ENCODE measurements at regions not wholly inside any gene's neighbourhood (a gene's known extent, or its start where the extent isn't known, plus 50 kb on each side); places are given as distances from the start of the nearest gene placed in this dataset.

- H2BK15ac ChIP-seq (ENCODE audit: low read depth, low read length) = no peak overlapping the region
- H3K27ac ChIP-seq (ENCODE audit: insufficient read length, low read depth, low read length) = no peak overlapping the region
- no peak overlapping the region for H3K18ac ChIP-seq (ENCODE audit: insufficient read length, low read depth, low read length)
- no peak overlapping the region for H4K8ac ChIP-seq (replicated peaks; ENCODE audit: insufficient read length, low read depth, low read length)
- Mint-ChIP-seq H3K4me3 (0 out of 5 replicates have a peak overlapping the region, but pooled peaks of 1 of the 2 experiments have one; percentile 24), H3K27ac (peak overlapping the region; percentile 73 to 94 (median 92); a peak in 6 of 7 replicates), H3K9me3 (peaks cover 28 to 30% of the 10 kb centered on the region in 2 experiments), H3K36me3 (ENCODE audit: insufficient read depth in 1 of 3, low read depth in 3 of 3) (peaks cover 16 to 47% (median 39%) of the 10 kb centered on the region in 3 experiments), H3K27me3 (ENCODE audit: low read depth) (no peaks in the 10 kb centered on the region; the same call in 1 of the 2 replicates), H3K4me1 (peaks cover 29 to 36% of the 10 kb centered on the region in 2 experiments)
- no peak overlapping the region for H2AK5ac ChIP-seq (ENCODE audit: insufficient read length, low read length)
- H2AFZ ChIP-seq (ENCODE audit: low read length) = no peak overlapping the region
- no peak overlapping the region for H3K14ac ChIP-seq (ENCODE audit: insufficient read depth, low read length)
- no peaks in the 10 kb centered on the region for H3K79me1 ChIP-seq (ENCODE audit: insufficient read depth, low read depth, low read length, poor library complexity, severe bottlenecking)
- no peak overlapping the region for H3K9ac ChIP-seq (ENCODE audit: extremely low read depth, insufficient read length, low read length)
- no peak overlapping the region for H2BK5ac ChIP-seq (ENCODE audit: insufficient read length, low read length)
- no peak overlapping the region for H2BK12ac ChIP-seq (ENCODE audit: insufficient read length, low read depth, low read length)
- no peak overlapping the region for H2BK120ac ChIP-seq (ENCODE audit: low read depth, low read length, poor library complexity, severe bottlenecking)
- H3K4me2 ChIP-seq (ENCODE audit: insufficient read depth, insufficient read length, low read length) = no peak overlapping the region
- H4K20me1 ChIP-seq (ENCODE audit: control insufficient read depth, insufficient read depth, insufficient read length) = no peaks in the 10 kb centered on the region
- no peaks in the 10 kb centered on the region for H3K27me3 ChIP-seq (ENCODE audit: insufficient read depth, low read length)
- no peak overlapping the region for H3K56ac ChIP-seq (ENCODE audit: insufficient read length, low read depth, low read length)
- H3K9me3 ChIP-seq (ENCODE audit: control insufficient read depth, low read depth, low read length) = no peaks in the 10 kb centered on the region
- H3K4ac ChIP-seq (ENCODE audit: low read depth, low read length) = no peak overlapping the region
- H3K23ac ChIP-seq (ENCODE audit: insufficient read length, low read depth, low read length) = no peak overlapping the region
- no peaks in the 10 kb centered on the region for H3K79me2 ChIP-seq (ENCODE audit: insufficient read depth, low read length)
- no peak overlapping the region for H4K5ac ChIP-seq (ENCODE audit: insufficient read length, low read depth, low read length)
- no peak overlapping the region for H2BK20ac ChIP-seq (ENCODE audit: low read depth, low read length, poor library complexity, severe bottlenecking)
- TF ChIP-seq CTCF (conservative IDR thresholded peaks at IDR 0.05) = no peak
- no peaks in the 10 kb centered on the region; the same call in 1 of the 2 replicates for H3K4me1 ChIP-seq (ENCODE audit: insufficient read depth, low read length)
- H4K91ac ChIP-seq (ENCODE audit: insufficient read length, low read depth, low read length) = no peak overlapping the region
- no peaks in the 10 kb centered on the region for H3K23me2 ChIP-seq (ENCODE audit: insufficient read length, low read depth, low read length, poor library complexity, severe bottlenecking)
- no peak for DNase-seq
- H3T11ph ChIP-seq (ENCODE audit: low read length) = no peak overlapping the region
- no CpG with 5 or more reads among the region's 2 CpGs for WGBS (ENCODE audit: extremely low coverage, insufficient read length, low lambda C conversion rate)
Observed at GRCh38 chr3:23028294-23028693, 174.8 kb upstream of the UBE2E2 start.
